ENCODE measurements at regions not wholly inside any gene's neighbourhood (a gene's known extent, or its start where the extent isn't known, plus 50 kb on each side); places are given as distances from the start of the nearest gene placed in this dataset.

DNA sequence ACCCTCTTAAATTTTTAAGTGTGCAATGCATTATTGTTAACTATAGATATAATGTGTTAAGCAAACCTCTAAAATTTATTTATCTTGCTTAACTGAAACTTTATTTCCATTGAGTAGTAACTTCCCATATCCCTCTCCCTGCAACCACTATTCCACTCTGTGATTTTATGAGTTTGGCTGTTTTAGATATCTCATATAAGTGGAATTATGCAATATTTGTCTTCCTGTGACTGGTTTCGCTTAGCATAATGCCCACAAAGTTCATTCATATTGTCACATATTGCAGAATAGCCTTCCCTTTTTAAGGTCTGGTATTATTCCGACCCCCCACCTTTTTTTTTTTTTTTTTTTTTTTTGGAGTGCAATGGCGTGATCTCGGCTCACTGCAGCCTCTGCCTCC lies 247.6 kb downstream of the EMP1 start:
- no peak overlapping the region for H3K27ac ChIP-seq (ENCODE audit: low read length)
- no peak for DNase-seq

DNA sequence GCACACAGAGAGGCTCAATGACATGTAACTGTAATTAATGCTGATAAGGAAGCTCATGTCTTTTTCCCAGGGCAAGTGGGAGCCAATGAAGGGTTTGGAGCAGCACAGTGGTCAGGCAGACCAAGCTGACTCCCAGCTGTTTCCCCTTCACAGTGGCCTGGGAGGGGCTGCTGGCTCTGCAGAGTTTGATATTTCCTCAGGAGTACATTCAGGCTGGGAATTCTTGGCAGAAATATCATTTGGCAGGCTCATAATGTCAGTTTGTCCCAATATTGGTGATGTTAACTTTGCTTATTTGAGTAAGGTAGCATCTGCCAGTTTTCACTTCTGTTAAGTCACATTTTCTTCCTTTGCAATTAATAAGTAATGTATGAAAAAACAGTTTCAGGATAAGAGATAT lies 247.0 kb downstream of the EMP1 start:
- Histone ChIP-seq H3K27ac (ENCODE audit: low read length) (no peak overlapping the region), H3K9me2 (replicated peaks; ENCODE audit: insufficient read depth, low read length) (no peaks in the 10 kb centered on the region), H3K4me2 (ENCODE audit: low read depth, low read length) (no peak overlapping the region), H3K27me3 (replicated peaks; ENCODE audit: insufficient read depth, low read length) (no peaks in the 10 kb centered on the region), H3F3A (ENCODE audit: insufficient read depth, low read length) (no peaks in the 10 kb centered on the region), H3K4me1 (ENCODE audit: low read length) (no peaks in the 10 kb centered on the region), H4K20me1 (ENCODE audit: insufficient read depth, low read length) (no peaks in the 10 kb centered on the region), H3K36me3 (replicated peaks; ENCODE audit: insufficient read depth, low read length) (no peaks in the 10 kb centered on the region), H2AFZ (ENCODE audit: low read length) (no peak overlapping the region), H3K9me3 (replicated peaks; ENCODE audit: insufficient read depth, low read length) (no peaks in the 10 kb centered on the region), H3K79me2 (ENCODE audit: low read length) (no peaks in the 10 kb centered on the region), H3K9ac (ENCODE audit: low read length) (no peak overlapping the region), H3K4me3 (ENCODE audit: low read length) (no peak overlapping the region)
- no peak for DNase-seq
- TF ChIP-seq, protein P1, sequence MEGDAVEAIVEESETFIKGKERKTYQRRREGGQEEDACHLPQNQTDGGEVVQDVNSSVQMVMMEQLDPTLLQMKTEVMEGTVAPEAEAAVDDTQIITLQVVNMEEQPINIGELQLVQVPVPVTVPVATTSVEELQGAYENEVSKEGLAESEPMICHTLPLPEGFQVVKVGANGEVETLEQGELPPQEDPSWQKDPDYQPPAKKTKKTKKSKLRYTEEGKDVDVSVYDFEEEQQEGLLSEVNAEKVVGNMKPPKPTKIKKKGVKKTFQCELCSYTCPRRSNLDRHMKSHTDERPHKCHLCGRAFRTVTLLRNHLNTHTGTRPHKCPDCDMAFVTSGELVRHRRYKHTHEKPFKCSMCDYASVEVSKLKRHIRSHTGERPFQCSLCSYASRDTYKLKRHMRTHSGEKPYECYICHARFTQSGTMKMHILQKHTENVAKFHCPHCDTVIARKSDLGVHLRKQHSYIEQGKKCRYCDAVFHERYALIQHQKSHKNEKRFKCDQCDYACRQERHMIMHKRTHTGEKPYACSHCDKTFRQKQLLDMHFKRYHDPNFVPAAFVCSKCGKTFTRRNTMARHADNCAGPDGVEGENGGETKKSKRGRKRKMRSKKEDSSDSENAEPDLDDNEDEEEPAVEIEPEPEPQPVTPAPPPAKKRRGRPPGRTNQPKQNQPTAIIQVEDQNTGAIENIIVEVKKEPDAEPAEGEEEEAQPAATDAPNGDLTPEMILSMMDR (IDR thresholded peaks at IDR 0.05; ENCODE audit: low read length), result no peak
- no peak for TF ChIP-seq EZH2 (optimal IDR thresholded peaks at IDR 0.05; ENCODE audit: low read depth, low read length)

More for the DNA sequence above, 247.6 kb downstream of the EMP1 start:
- H3F3A ChIP-seq (ENCODE audit: insufficient read depth, low read length), result no peaks in the 10 kb centered on the region
- H2AFZ ChIP-seq (ENCODE audit: low read length), result no peak overlapping the region
- H4K20me1 ChIP-seq (ENCODE audit: insufficient read depth, low read length), result no peaks in the 10 kb centered on the region
- H3K9ac ChIP-seq (ENCODE audit: low read length), result no peak overlapping the region
- H3K9me2 ChIP-seq (replicated peaks; ENCODE audit: insufficient read depth, low read length), result no peaks in the 10 kb centered on the region
- no peaks in the 10 kb centered on the region for H3K27me3 ChIP-seq (replicated peaks; ENCODE audit: insufficient read depth, low read length)
- H3K79me2 ChIP-seq (ENCODE audit: low read length), result no peaks in the 10 kb centered on the region
- TF ChIP-seq EZH2 (optimal IDR thresholded peaks at IDR 0.05; ENCODE audit: low read depth, low read length), result no peak
- no peak for TF ChIP-seq EZH2phosphoT487 (IDR thresholded peaks at IDR 0.05; ENCODE audit: low read length)
- TF ChIP-seq, protein P1 (IDR thresholded peaks at IDR 0.05; ENCODE audit: low read length), result no peak
- H3K4me3 ChIP-seq (ENCODE audit: low read length), result no peak overlapping the region
- no peaks in the 10 kb centered on the region for H3K9me3 ChIP-seq (replicated peaks; ENCODE audit: insufficient read depth, low read length)
- no peaks in the 10 kb centered on the region for H3K36me3 ChIP-seq (replicated peaks; ENCODE audit: insufficient read depth, low read length)
- no peak overlapping the region for H3K4me2 ChIP-seq (ENCODE audit: low read depth, low read length)
- no peaks in the 10 kb centered on the region for H3K4me1 ChIP-seq (ENCODE audit: low read length)

DNA sequence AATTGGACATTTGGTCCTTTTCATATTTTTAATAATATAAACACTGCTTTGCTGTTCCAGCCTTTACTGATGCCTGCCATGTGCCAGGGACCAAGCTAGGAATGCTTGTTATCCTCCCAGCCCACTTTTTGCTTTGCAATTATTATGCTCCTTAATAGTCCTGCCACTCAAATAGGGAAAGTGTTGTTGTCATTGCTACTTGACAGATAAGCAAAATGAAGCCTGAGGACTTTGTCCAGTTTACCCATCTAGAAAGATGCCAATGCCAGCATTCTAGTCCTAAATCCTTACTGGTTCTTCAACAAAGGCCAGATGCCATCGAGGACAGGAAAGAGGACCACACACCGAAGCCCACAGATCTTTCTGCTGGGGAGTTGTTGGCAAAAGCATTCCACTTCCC lies 246.5 kb downstream of the EMP1 start:
- Histone ChIP-seq H3K4me3 (ENCODE audit: low read length) (no peak overlapping the region), H3K4me1 (ENCODE audit: low read length) (no peaks in the 10 kb centered on the region), H3K9me3 (replicated peaks; ENCODE audit: insufficient read depth, low read length) (no peaks in the 10 kb centered on the region), H3K4me2 (ENCODE audit: low read depth, low read length) (no peak overlapping the region), H3K27me3 (replicated peaks; ENCODE audit: insufficient read depth, low read length) (no peaks in the 10 kb centered on the region), H3K9me2 (replicated peaks; ENCODE audit: insufficient read depth, low read length) (no peaks in the 10 kb centered on the region), H3K9ac (ENCODE audit: low read length) (no peak overlapping the region), H3K36me3 (replicated peaks; ENCODE audit: insufficient read depth, low read length) (no peaks in the 10 kb centered on the region), H2AFZ (ENCODE audit: low read length) (no peak overlapping the region), H3F3A (ENCODE audit: insufficient read depth, low read length) (no peaks in the 10 kb centered on the region), H3K79me2 (ENCODE audit: low read length) (no peaks in the 10 kb centered on the region), H4K20me1 (ENCODE audit: insufficient read depth, low read length) (no peaks in the 10 kb centered on the region), H3K27ac (ENCODE audit: low read length) (no peak overlapping the region)
- TF ChIP-seq EZH2 (optimal IDR thresholded peaks at IDR 0.05; ENCODE audit: low read depth, low read length) (no peak), EZH2phosphoT487 (IDR thresholded peaks at IDR 0.05; ENCODE audit: low read length) (no peak)
- TF ChIP-seq, protein P1 (IDR thresholded peaks at IDR 0.05; ENCODE audit: low read length), result no peak
- DNase-seq, result no peak

All from MM.1S (cell line).